ENCODE measurements at regions not wholly inside any gene's neighbourhood (a gene's known extent, or its start where the extent isn't known, plus 50 kb on each side); places are given as distances from the start of the nearest gene placed in this dataset.

DNA sequence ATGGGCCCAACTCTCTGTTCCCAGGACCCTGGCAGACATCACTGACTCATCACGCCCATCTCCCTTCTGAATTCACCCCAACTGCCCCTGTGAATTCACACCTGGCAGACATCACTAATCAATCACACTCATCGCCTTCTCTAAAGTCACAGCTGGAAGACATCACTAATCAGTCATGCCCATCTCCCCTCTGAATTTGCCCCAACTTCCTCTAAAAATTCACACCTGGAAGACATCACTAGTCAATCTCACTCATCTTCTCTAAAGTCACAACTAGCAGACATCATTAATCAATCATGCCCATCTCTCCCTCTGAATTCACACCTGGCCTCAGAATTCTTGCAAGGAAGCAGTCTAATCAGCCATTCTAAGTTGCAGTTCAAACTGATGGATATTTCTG is 111.1 kb downstream of the FOXA2 start:
- no peak for TF ChIP-seq EP300 (IDR thresholded peaks at IDR 0.05)
- no peak for TF ChIP-seq POLR2AphosphoS5 (IDR thresholded peaks at IDR 0.05)
